HuH-7 (cell line): ENCODE measurements at regions not wholly inside any gene's neighbourhood (a gene's known extent, or its start where the extent isn't known, plus 50 kb on each side); places are given as distances from the start of the nearest gene placed in this dataset.
"Not testable (repeated sequence)": the region's sequence is repeated elsewhere in the genome, so short reads cannot be mapped to it uniquely, and the experiment has no call there.

Experiments
- DNase-seq: peaks from one replicate; pipeline ENCODE4 v3.0.0; 2011; ENCODE audit warnings: low spot score

GRCh38 chr2:87457129-87457499 is 290.8 kb upstream of the PLGLB2 start:
- DNase-seq: not testable (repeated sequence)

GRCh38 chr2:87458938-87459337 is 288.9 kb upstream of the PLGLB2 start:
- DNase-seq: not testable (repeated sequence)

- DNase-seq: not testable (repeated sequence)
Observed at GRCh38 chr2:87460104-87460503, 287.8 kb upstream of the PLGLB2 start.

- DNase-seq: not testable (repeated sequence)
Observed at GRCh38 chr2:87460662-87461061, 287.2 kb upstream of the PLGLB2 start.

GRCh38 chr2:87461671-87462070 is 286.2 kb upstream of the PLGLB2 start:
- DNase-seq: not testable (repeated sequence)

- not testable (repeated sequence) for DNase-seq
Observed at GRCh38 chr2:87464219-87464618, 283.7 kb upstream of the PLGLB2 start.

- not testable (repeated sequence) for DNase-seq
Observed at GRCh38 chr2:87465730-87466129, 282.2 kb upstream of the PLGLB2 start.

- not testable (repeated sequence) for DNase-seq
Observed at GRCh38 chr2:87466591-87467120, 281.2 kb upstream of the PLGLB2 start.

GRCh38 chr2:87468429-87468981 is 279.4 kb upstream of the PLGLB2 start:
- not testable (repeated sequence) for DNase-seq

- DNase-seq: not testable (repeated sequence)
Observed at GRCh38 chr2:87469180-87470151, 278.4 kb upstream of the PLGLB2 start.

- not testable (repeated sequence) for DNase-seq
Observed at GRCh38 chr2:87470381-87471380, 277.2 kb upstream of the PLGLB2 start.

GRCh38 chr2:87471478-87471877 is 276.4 kb upstream of the PLGLB2 start:
- not testable (repeated sequence) for DNase-seq

- not testable (repeated sequence) for DNase-seq
Observed at GRCh38 chr2:87476223-87476872, 271.5 kb upstream of the PLGLB2 start.

GRCh38 chr2:87476936-87477335 is 271.0 kb upstream of the PLGLB2 start:
- not testable (repeated sequence) for DNase-seq

GRCh38 chr2:87477669-87478428 is 270.0 kb upstream of the PLGLB2 start:
- DNase-seq: not testable (repeated sequence)

GRCh38 chr2:87478911-87479310 is 269.0 kb upstream of the PLGLB2 start:
- DNase-seq: not testable (repeated sequence)

GRCh38 chr2:87483093-87483680 is 264.7 kb upstream of the PLGLB2 start:
- not testable (repeated sequence) for DNase-seq

GRCh38 chr2:87484363-87484762 is 263.5 kb upstream of the PLGLB2 start:
- DNase-seq: not testable (repeated sequence)

- not testable (repeated sequence) for DNase-seq
Observed at GRCh38 chr2:87485455-87485854, 262.4 kb upstream of the PLGLB2 start.

- DNase-seq: not testable (repeated sequence)
Observed at GRCh38 chr2:87485884-87486283, 262.0 kb upstream of the PLGLB2 start.
